Urothelium cell line (cell line): ENCODE measurements at regions not wholly inside any gene's neighbourhood (a gene's known extent, or its start where the extent isn't known, plus 50 kb on each side); places are given as distances from the start of the nearest gene placed in this dataset.

Experiments used
- DNase-seq: peaks from one replicate; pipeline ENCODE4 v3.0.0; 2011; ENCODE audit warnings: low spot score, mixed read lengths
- FAIRE-seq: peaks from 2 replicates; lab custom pipeline; 2011; peaks lifted over from hg19 to GRCh38; lab: Jason Lieb, UNC

- DNase-seq (no peak), FAIRE-seq (no peak)
Measured at GRCh38 chr16:51756447-51757123, 605.5 kb upstream of the SALL1 start.

GRCh38 chr16:51755577-51756355 is 604.7 kb upstream of the SALL1 start:
- FAIRE-seq: no peak

GRCh38 chr16:51755039-51755501 is 604.0 kb upstream of the SALL1 start:
- no peak for DNase-seq
- no peak for FAIRE-seq

More at GRCh38 chr16:51755577-51756355, 604.7 kb upstream of the SALL1 start:
- DNase-seq: no peak

GRCh38 chr16:51753467-51754127 is 602.5 kb upstream of the SALL1 start:
- no peak for DNase-seq
- FAIRE-seq: no peak

- DNase-seq (no peak), FAIRE-seq (no peak)
Measured at GRCh38 chr16:51752438-51752995, 601.4 kb upstream of the SALL1 start.

- no peak for DNase-seq
- FAIRE-seq: no peak
Measured at GRCh38 chr16:51747329-51747728, 596.3 kb upstream of the SALL1 start.

- no peak for FAIRE-seq
Measured at GRCh38 chr16:51734220-51734619, 583.1 kb upstream of the SALL1 start.

GRCh38 chr16:51733181-51733580 is 582.1 kb upstream of the SALL1 start:
- FAIRE-seq (no peak), DNase-seq (no peak)

More at GRCh38 chr16:51734220-51734619, 583.1 kb upstream of the SALL1 start:
- DNase-seq: no peak

GRCh38 chr16:51731160-51731559 is 580.1 kb upstream of the SALL1 start:
- no peak for DNase-seq
- FAIRE-seq: no peak

- FAIRE-seq: no peak
Measured at GRCh38 chr16:51723036-51723724, 572.1 kb upstream of the SALL1 start.

GRCh38 chr16:51722467-51722866 is 571.4 kb upstream of the SALL1 start:
- FAIRE-seq (no peak), DNase-seq (no peak)

More at GRCh38 chr16:51723036-51723724, 572.1 kb upstream of the SALL1 start:
- DNase-seq: no peak

- FAIRE-seq (no peak), DNase-seq (peak; percentile 8)
Measured at GRCh38 chr16:51719376-51719775, 568.3 kb upstream of the SALL1 start.

- no peak for FAIRE-seq
- no peak for DNase-seq
Measured at GRCh38 chr16:51716195-51716594, 565.1 kb upstream of the SALL1 start.

GRCh38 chr16:51713502-51713901 is 562.4 kb upstream of the SALL1 start:
- DNase-seq (no peak), FAIRE-seq (no peak)

GRCh38 chr16:51710905-51711563 is 560.0 kb upstream of the SALL1 start:
- DNase-seq: no peak
- no peak for FAIRE-seq

GRCh38 chr16:51710186-51710585 is 559.1 kb upstream of the SALL1 start:
- FAIRE-seq: no peak
- peak; percentile 7 for DNase-seq

GRCh38 chr16:51708861-51709260 is 557.8 kb upstream of the SALL1 start:
- DNase-seq (no peak), FAIRE-seq (no peak)

GRCh38 chr16:51707666-51708065 is 556.6 kb upstream of the SALL1 start:
- no peak for DNase-seq
- FAIRE-seq: no peak

- DNase-seq: no peak
- FAIRE-seq: no peak
Measured at GRCh38 chr16:51705142-51705541, 554.1 kb upstream of the SALL1 start.

GRCh38 chr16:51701025-51701424 is 550.0 kb upstream of the SALL1 start:
- FAIRE-seq (no peak), DNase-seq (no peak)
